ENCODE measurements at regions not wholly inside any gene's neighbourhood (a gene's known extent, or its start where the extent isn't known, plus 50 kb on each side); places are given as distances from the start of the nearest gene placed in this dataset.
"Not testable (repeated sequence)": the region's sequence is repeated elsewhere in the genome, so short reads cannot be mapped to it uniquely, and the experiment has no call there.

DNA sequence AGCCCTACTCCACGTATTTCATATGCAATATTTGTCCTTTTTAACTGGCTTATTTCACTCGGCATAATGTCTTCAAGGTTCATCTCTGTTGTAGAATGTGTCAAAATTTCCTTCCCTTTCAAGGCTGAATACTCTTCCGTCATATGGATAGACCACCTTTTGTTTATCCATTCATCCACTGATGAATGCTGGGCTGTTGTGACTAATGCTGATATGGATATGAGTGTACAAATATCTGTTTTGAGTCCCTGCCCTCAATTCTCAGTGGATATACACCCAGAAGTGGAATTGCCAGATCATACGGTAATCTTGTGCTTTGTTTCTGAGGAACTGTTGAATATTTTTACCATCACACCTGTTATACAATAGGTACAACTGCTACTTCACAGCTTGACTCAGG is 155.2 kb upstream of the IRF2BP2 start:
- Histone ChIP-seq H3K9me3 (ENCODE audit: low read length) (no peaks in the 10 kb centered on the region), H2AFZ (ENCODE audit: low read length) (no peak overlapping the region), H3K36me3 (ENCODE audit: insufficient read depth, low read length) (no peaks in the 10 kb centered on the region), H3K4me3 (ENCODE audit: low read depth, low read length, poor library complexity, severe bottlenecking) (no peak overlapping the region), H3K27me3 (ENCODE audit: insufficient read depth, low read length) (no peaks in the 10 kb centered on the region), H3F3A (ENCODE audit: insufficient read depth, low read length) (no peaks in the 10 kb centered on the region), H3K79me2 (ENCODE audit: insufficient read depth, low read length) (no peaks in the 10 kb centered on the region), H3K4me2 (ENCODE audit: low read length) (no peak overlapping the region), H4K20me1 (ENCODE audit: insufficient read depth, low read length) (no peaks in the 10 kb centered on the region), H3K9ac (ENCODE audit: low read length) (no peak overlapping the region), H3K9me2 (ENCODE audit: low read depth, low read length) (no peaks in the 10 kb centered on the region), H3K4me1 (ENCODE audit: insufficient read depth, low read length, severe bottlenecking) (peaks cover 23% of the 10 kb centered on the region), H3K27ac (ENCODE audit: low read depth, low read length, poor library complexity, severe bottlenecking) (no peak overlapping the region)
- TF ChIP-seq EZH2 (IDR thresholded peaks at IDR 0.05; ENCODE audit: borderline replicate concordance, low read length), result no peak
- TF ChIP-seq, protein P1, sequence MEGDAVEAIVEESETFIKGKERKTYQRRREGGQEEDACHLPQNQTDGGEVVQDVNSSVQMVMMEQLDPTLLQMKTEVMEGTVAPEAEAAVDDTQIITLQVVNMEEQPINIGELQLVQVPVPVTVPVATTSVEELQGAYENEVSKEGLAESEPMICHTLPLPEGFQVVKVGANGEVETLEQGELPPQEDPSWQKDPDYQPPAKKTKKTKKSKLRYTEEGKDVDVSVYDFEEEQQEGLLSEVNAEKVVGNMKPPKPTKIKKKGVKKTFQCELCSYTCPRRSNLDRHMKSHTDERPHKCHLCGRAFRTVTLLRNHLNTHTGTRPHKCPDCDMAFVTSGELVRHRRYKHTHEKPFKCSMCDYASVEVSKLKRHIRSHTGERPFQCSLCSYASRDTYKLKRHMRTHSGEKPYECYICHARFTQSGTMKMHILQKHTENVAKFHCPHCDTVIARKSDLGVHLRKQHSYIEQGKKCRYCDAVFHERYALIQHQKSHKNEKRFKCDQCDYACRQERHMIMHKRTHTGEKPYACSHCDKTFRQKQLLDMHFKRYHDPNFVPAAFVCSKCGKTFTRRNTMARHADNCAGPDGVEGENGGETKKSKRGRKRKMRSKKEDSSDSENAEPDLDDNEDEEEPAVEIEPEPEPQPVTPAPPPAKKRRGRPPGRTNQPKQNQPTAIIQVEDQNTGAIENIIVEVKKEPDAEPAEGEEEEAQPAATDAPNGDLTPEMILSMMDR (IDR thresholded peaks at IDR 0.05; ENCODE audit: low read length), result no peak

DNA sequence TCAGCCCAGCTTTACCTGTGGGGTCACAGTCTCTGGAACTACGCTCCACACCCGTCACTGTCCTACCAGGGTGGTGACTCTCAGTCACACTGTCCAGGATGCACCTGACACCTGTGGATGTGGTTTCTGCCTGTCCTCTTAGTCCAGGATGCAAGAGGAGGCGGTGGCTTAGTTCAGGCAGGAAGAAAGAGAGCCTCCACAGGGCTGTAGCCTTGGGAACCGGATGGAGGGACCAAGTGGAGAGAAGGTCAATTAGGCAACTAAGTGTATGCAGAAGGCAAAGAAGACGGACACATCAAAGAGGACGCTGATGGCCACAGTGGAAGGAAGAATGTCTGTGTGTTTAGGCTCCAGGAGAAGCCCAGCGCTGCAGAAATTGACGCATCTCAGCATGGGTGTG is 153.9 kb upstream of the IRF2BP2 start:
- Histone ChIP-seq H3K9me3 (ENCODE audit: low read length) (no peaks in the 10 kb centered on the region), H4K20me1 (ENCODE audit: insufficient read depth, low read length) (no peaks in the 10 kb centered on the region), H2AFZ (ENCODE audit: low read length) (no peak overlapping the region), H3K4me1 (ENCODE audit: insufficient read depth, low read length, severe bottlenecking) (peaks cover 17% of the 10 kb centered on the region), H3K27ac (ENCODE audit: low read depth, low read length, poor library complexity, severe bottlenecking) (no peak overlapping the region), H3K9me2 (ENCODE audit: low read depth, low read length) (no peaks in the 10 kb centered on the region), H3K36me3 (ENCODE audit: insufficient read depth, low read length) (no peaks in the 10 kb centered on the region), H3K79me2 (ENCODE audit: insufficient read depth, low read length) (no peaks in the 10 kb centered on the region), H3F3A (ENCODE audit: insufficient read depth, low read length) (no peaks in the 10 kb centered on the region), H3K27me3 (ENCODE audit: insufficient read depth, low read length) (no peaks in the 10 kb centered on the region), H3K4me2 (ENCODE audit: low read length) (no peak overlapping the region), H3K4me3 (ENCODE audit: low read depth, low read length, poor library complexity, severe bottlenecking) (no peak overlapping the region), H3K9ac (ENCODE audit: low read length) (no peak overlapping the region)
- no peak for TF ChIP-seq EZH2 (IDR thresholded peaks at IDR 0.05; ENCODE audit: borderline replicate concordance, low read length)
- TF ChIP-seq, protein P1 (IDR thresholded peaks at IDR 0.05; ENCODE audit: low read length), result no peak

DNA sequence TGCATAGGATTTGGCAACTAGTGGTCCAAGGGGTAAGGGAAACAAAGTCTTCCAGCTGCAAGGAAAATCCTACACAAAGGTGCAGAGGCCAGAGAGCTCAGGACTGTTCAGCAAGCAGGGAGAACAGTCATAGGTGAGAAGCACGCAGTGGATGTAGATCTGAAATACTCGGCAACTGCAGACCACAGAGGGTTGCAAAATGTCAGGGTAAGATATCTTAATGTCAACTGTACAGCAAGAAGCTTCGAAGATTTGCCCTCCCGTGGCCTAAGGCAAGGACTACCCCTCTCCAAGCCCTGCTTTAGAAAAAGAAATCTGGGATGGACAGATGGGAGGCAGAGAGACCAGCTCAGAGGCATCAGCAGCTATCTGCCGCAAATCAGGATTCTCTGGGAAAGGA is 153.4 kb upstream of the IRF2BP2 start:
- Histone ChIP-seq H3F3A (ENCODE audit: insufficient read depth, low read length) (no peaks in the 10 kb centered on the region), H3K9me3 (ENCODE audit: low read length) (no peaks in the 10 kb centered on the region), H3K9ac (ENCODE audit: low read length) (no peak overlapping the region), H3K9me2 (ENCODE audit: low read depth, low read length) (no peaks in the 10 kb centered on the region), H2AFZ (ENCODE audit: low read length) (no peak overlapping the region), H3K4me3 (ENCODE audit: low read depth, low read length, poor library complexity, severe bottlenecking) (no peak overlapping the region), H3K79me2 (ENCODE audit: insufficient read depth, low read length) (no peaks in the 10 kb centered on the region), H3K36me3 (ENCODE audit: insufficient read depth, low read length) (no peaks in the 10 kb centered on the region), H3K4me2 (ENCODE audit: low read length) (no peak overlapping the region), H4K20me1 (ENCODE audit: insufficient read depth, low read length) (no peaks in the 10 kb centered on the region), H3K27ac (ENCODE audit: low read depth, low read length, poor library complexity, severe bottlenecking) (no peak overlapping the region), H3K27me3 (ENCODE audit: insufficient read depth, low read length) (no peaks in the 10 kb centered on the region), H3K4me1 (ENCODE audit: insufficient read depth, low read length, severe bottlenecking) (peaks cover 17% of the 10 kb centered on the region)
- TF ChIP-seq EZH2 (IDR thresholded peaks at IDR 0.05; ENCODE audit: borderline replicate concordance, low read length), result no peak
- TF ChIP-seq, protein P1 (IDR thresholded peaks at IDR 0.05; ENCODE audit: low read length), result no peak

DNA sequence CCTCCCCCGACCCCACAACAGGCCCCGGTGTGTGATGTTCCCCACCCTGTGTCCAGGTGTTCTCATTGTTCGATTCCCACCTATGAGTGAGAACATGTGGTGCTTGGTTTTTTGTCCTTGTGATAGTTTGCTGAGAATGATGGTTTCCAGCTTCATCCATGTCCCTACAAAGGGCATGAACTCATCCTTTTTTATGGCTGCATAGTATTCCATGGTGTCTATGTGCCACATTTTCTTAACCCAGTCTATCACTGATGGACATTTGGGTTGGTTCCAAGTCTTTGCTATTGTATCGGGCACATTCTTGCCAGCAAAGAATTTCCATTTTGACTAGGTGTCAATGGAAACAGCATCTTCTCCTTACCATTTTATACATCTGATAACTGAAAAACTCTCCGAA is 152.1 kb upstream of the IRF2BP2 start:
- H2AFZ ChIP-seq (ENCODE audit: low read length); H3K4me3 ChIP-seq (ENCODE audit: low read depth, low read length, poor library complexity, severe bottlenecking); H3K9me3 ChIP-seq (ENCODE audit: low read length); H3K9me2 ChIP-seq (ENCODE audit: low read depth, low read length); H3K27ac ChIP-seq (ENCODE audit: low read depth, low read length, poor library complexity, severe bottlenecking); H3K27me3 ChIP-seq (ENCODE audit: insufficient read depth, low read length); H4K20me1 ChIP-seq (ENCODE audit: insufficient read depth, low read length); H3K9ac ChIP-seq (ENCODE audit: low read length); H3K79me2 ChIP-seq (ENCODE audit: insufficient read depth, low read length); H3K36me3 ChIP-seq (ENCODE audit: insufficient read depth, low read length); H3K4me2 ChIP-seq (ENCODE audit: low read length); H3F3A ChIP-seq (ENCODE audit: insufficient read depth, low read length): not testable (repeated sequence)
- peaks cover 12% of the 10 kb centered on the region for H3K4me1 ChIP-seq (ENCODE audit: insufficient read depth, low read length, severe bottlenecking)
